ENCODE measurements at regions not wholly inside any gene's neighbourhood (a gene's known extent, or its start where the extent isn't known, plus 50 kb on each side); places are given as distances from the start of the nearest gene placed in this dataset.

GRCh38 chr2:149825473-149825872, 237.9 kb upstream of the MMADHC start:
- TF ChIP-seq CTCF (IDR thresholded peaks at IDR 0.05; ENCODE audit: extremely low read depth in 1 of 2, insufficient read depth in 1 of 2, low read depth in 1 of 2, low read length in 2 of 2) (no peak), FOS (IDR thresholded peaks at IDR 0.05; ENCODE audit: borderline replicate concordance, insufficient read depth, low read length) (no peak), POLR2AphosphoS5 (IDR thresholded peaks at IDR 0.05; ENCODE audit: insufficient read depth, low read depth, low read length) (no peak), EZH2 (IDR thresholded peaks at IDR 0.05; ENCODE audit: borderline replicate concordance, low read depth, low read length, severe bottlenecking) (no peak), MYC (IDR thresholded peaks at IDR 0.05; ENCODE audit: low read depth, low read length) (no peak), MAX (IDR thresholded peaks at IDR 0.05; ENCODE audit: insufficient read depth, insufficient read length) (no peak)
